Stimulated activated CD4-positive, alpha-beta T cell treated with anti-CD3 and anti-CD28 coated beads, Interleukin-2, amount 100 ng/mL, for 24 hours (primary cell): ENCODE measurements at regions not wholly inside any gene's neighbourhood (a gene's known extent, or its start where the extent isn't known, plus 50 kb on each side); places are given as distances from the start of the nearest gene placed in this dataset.

ENCODE experiments used
- DNase-seq, 2 donors: peaks; one replicate each; pipeline ENCODE4 v3.0.0-alpha.2; 2020

DNA sequence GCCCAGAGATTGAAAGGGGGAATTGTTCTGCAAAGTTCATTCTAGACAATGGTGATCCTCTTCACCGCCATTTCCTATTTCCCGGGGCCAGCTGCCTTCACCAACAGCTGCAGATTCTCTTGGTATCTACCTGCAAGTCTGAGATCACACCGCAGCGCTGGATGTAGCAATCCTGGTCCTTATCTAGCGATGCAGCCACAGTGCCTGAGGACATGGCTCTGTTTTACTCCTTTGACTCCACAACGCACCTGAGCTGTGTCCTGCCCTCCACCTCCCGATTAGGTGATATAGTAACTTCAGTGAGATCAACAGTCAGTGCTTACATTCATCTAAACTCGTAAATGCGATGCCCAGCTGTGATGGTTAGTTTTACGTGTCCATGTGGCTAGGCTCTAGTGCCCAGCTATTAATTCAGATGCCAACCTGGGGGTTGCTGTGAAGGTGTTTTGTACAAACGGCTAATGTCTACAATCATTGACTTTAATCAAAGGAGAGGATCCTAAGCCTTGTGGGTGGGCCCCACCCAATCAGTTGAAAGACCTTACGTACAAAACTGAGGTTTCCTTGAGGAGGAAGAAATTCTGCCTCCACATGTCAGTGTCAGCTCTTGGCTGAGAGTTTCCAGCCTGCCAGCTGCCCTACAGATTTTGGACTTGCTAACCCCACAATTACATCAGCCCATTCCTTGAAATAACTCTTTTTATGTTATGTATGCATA, 189.8 kb downstream of the SH3BP4 start:
- DNase-seq: no peak

DNA sequence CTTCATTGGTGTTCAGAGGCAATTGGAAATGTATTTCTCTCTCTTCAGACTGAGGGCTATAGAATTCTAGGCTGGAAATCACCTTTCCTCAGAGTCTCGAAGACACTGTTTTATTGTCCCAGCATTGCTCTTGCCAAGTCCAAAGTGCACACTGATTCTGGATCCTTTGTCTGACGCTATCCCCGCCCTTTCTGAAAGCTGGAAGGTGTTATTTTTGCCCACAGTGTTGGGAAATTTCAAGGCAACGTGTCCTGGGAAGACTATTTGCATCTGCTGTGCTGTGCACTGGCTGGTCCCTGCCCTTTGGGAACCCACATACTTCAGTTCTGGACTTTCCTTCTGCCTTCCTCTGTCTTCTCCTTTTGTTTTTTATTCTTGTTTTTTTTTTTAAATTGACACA, 190.8 kb downstream of the SH3BP4 start:
- DNase-seq: no peak

DNA sequence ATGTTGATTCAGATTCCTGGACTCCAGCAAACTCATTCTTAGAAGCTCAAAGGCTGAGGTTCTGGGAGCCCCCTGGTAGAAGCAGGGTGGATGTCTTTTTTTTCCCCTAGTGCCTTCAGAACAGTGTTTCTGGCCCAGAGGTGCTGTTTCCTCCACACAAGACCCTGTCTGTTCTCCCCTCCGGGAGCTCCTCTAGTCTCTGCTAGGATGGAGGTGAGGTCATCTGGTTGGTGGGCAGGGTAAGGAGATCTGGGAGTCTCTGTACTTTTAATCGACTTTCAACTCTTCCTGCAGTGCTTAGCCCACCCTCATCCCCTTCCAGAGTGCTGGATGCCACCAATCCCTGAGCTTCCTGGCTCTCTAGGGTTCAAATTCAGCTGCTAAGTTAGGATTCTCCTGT, 192.0 kb downstream of the SH3BP4 start:
- no peak for DNase-seq

DNA sequence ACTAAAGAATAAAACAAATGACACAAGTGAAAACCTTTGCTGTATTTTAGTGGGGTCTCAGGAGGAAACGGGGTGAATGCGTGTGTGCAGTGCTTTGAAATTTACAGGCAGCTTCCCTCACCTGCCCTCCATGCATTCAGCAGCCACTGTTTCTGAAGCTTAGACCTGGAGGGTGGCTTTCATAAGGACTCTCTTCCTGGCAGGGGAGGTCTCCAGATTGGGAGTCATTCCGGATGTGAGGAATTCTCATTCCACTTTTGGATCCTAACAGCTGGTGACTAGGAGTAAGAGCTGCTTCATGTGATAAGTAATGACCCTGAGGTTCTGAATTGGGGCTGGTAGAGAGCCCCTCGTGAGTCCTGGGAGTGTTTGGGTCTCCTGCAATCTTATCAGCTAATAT, 192.5 kb downstream of the SH3BP4 start:
- DNase-seq: no peak

- DNase-seq: no peak
Observed at GRCh38 chr2:235146206-235146605, 194.4 kb downstream of the SH3BP4 start.

DNA sequence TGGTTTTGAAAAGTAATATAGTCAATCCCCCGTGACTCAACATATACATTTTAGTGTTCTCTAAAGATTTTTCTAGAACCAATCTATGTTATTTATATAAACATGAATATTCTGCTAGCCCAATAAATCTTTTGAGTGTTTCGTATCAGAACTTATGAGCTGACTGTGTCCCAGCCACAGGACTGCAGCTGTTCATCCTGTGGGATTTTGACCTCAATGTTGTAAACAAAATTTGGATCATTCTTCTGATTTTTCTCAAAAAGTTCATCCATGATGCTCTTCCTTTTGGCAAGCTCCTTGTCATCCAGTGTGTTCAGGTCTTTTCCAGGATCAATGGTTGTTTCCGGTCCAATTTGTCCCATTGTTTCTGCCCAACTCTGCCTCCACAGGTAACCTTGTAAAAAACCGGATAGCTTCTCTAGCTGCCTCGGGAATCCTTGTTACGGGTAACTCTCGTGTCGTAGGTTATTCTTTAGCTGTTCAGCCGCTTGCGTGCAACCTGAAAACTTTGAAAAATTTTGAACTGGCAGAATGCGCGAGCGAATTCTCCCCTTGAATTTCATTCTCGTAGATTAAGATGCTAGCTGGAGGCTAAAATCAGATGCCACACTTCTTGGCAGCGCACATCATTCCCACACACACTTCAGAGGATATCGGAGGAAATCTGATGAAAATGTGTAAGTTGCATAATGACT, 195.2 kb downstream of the SH3BP4 start:
- DNase-seq: no peak

DNA sequence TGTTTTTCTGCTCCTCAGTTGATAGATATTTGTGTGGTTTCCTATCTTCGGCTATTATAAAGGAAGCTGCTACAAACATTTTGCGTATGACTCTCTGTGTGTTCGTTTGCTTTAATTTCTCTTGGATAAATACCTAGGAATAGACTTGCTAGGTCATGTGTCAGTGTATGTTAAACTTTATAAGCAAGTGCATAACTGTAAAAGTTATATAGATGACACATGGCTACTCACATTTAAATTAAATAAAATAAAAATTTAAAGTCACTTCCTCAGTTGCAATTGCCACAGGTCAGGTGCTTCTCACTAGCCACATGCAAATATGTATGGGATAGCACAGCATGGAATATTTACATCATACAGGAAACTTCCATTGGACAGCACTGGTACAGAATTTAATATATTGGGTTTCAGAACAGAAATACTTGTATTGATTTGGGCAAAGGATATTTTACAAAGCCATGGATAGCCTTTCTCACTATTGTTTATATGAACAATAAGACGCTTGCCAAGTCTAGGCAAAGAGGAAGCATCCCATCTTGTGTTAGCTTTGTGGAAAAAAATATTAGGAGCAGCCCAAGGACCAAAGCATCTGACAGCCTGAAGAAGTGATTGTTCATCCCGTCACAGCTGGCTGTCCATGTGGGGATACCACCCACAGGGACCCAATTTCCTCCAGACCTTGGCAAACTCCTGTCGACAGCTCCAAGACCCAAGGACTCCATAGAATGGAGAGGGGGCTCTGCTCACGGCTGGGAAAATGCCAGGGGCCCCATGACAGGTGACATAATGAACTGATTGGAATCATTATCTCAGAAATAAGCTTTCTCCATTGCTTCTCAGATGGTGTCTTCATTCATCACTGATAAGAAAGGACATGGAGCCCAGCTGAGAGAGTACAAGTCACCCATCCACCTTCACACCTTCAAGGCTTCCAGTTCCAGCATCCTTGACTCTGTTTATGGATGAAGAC, 196.7 kb downstream of the SH3BP4 start:
- DNase-seq: no peak

DNA sequence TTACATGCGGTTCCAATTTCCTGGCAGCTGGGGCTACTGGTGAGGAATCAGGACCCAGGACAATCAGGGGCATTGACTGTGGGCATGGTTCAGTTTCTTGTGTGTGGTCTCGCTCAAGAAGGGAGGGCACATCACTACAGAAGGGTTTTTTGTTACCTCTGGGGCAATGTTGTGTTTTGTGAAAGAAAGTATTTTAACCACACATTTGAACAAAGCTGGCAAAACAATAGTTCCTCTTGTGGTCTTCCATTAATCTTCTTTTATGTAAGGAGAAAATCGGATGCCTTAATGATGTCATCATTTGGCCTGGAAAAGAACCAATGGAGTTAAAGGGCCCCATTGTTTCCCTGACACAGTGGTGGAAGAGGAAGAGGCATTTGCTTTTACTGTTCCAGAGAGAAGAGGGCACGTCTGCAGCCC, 197.4 kb downstream of the SH3BP4 start:
- DNase-seq: no peak

DNA sequence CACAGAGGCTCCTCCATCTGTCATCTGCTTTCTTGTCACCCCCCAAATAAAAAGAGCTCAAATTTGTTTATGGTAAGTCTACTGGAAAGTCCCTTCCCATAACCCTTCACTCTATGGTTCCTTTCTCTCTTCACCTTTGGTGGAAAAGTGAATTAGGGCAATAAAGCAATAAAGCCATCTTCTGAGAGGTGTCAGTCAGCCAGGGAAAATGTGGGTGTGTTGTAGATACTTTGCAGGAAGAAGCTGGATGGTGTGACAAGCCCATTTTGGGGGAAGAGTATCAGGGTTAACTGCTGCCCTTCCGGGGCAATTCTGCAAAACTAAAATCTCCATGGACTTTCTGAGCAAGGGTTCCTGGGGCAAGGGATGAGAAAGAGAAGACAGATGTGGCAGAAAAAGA, 197.9 kb downstream of the SH3BP4 start:
- DNase-seq: no peak

DNA sequence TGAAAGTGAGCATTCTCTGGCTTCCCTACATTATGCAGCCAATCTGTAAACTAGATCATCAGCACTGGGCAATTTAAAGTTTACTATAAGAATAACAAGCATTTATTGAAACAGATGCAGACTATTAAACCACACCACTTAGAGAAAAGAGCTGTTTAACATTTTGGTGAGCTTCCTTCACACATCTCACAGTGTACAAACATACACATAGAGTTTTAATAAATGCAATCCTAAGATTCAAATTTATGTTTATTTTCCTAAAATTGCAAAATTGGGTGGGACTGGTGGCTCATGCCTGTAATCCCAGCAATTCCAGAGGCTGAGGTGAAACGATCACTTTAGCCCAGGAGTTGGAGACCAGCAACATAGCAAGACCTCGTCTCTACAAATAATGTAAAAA, 199.3 kb downstream of the SH3BP4 start:
- DNase-seq: no peak

- DNase-seq: no peak
Observed at GRCh38 chr2:235155163-235155562, 203.3 kb downstream of the SH3BP4 start.

- DNase-seq: no peak
Observed at GRCh38 chr2:235156055-235156454, 204.2 kb downstream of the SH3BP4 start.

DNA sequence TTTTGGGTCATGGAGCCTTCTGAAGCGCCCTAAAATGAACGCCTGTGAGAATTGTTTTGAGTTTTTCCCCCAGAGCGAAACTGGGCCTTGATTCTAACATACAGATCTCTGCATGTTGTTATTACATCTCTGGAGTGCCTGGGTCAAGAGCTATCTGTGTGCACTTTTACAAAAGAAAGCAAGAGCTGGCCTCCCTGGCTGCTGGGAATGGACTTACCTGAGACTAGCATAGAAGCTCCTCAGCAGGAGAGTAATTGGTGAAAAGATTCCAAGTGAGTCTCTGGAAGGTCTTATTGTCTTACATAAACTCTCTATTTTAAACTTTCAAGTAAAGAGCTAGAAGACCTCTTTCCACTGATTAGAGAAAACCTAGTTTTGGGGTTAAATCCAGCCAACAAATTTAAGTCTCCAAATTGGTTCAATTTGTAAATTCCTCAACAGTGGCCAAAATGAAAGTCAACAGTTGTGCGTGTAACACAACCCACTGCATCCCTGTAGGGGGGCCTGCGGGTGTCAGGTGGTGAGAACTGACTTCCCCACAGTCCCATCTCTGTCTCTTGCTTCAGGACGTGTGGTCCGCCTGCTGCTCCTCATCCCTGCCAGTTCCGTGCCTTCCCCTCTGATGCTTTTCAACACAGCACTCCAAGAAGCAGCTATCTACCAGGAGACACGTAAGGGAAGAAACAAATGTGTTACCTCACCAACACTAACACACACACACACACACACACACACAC, 206.1 kb downstream of the SH3BP4 start:
- no peak for DNase-seq

DNA sequence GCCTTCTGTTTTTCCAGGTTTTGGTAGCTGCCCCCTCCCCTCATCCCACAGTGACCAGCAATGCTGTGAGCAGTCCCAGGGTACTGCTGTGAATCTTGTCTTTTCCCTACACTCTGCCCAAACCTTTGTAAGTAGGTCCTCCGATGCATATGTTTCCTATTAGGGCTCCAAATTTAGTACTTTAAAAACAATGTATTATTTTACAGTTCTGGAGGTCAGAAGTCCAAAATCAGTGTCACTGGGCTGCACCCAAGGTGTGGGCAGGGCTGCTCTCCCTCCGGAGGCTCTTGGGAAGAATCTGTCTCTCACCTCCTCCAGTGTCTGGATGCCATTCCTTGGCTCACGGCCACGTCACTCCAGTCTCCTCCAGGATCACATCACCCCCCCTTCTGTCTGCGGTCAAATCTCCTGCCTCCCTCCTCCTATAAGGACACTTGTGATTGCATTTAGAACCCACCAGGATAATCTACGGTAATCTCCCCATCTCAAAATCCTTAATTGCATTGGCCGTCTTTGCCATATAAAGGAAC, 208.5 kb downstream of the SH3BP4 start:
- no peak for DNase-seq

- no peak for DNase-seq
Observed at GRCh38 chr2:235161565-235161964, 209.7 kb downstream of the SH3BP4 start.

- no peak for DNase-seq
Observed at GRCh38 chr2:235162082-235162836, 210.4 kb downstream of the SH3BP4 start.

DNA sequence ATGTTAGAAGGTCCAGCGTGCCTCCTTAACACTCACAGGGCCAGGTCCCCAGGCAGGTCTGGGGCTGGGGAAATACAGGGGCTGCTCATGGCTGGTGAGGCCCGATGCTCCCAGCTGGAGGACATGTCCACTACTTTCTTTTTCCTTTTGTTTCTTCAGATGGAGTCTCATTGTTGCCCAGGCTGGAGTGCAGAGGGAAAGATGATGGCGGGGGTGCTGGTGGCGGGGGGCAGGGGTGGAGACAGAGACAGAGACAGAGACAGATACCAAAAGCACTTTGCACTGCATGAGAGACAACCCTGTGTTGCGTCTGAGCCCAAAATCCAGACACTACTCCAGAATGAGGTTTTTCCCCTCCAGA, 211.0 kb downstream of the SH3BP4 start:
- no peak for DNase-seq

DNA sequence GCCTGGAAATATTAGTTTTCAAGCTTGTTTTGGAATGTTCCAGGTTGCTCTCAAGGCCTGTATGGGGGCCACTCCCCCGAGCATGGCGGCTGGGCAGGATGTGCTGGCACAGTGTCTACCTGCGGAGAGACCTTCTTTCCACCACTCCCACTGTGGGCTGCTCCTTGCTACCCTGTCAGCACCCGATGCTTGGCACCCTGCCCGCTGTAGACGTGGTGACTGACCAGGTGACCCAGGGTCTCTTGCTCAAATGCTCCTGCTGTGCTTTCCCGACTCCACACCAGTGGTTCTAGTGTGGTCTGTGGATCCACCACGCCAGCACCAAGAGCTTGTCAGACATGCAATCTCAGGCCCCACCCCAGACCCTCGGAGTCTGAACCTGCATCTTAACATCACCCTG, 213.3 kb downstream of the SH3BP4 start:
- no peak for DNase-seq

DNA sequence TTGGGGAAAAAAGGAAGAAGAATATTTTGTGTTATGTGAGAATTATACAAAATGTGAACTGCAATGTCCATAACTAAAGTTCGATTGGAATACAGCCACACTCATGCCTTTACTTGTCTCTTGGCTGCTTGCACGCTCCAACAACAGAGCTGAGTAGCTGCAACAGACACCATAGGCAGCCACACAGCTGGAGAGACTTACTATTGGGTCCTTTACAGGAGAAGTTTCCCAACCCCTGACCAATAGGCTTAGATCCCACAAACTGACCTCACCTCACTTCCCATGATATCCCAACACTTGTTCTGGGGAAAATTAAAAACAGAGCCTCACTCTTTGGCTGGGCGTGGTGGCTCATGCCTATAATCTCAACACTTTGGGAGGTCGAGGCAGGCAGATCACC, 213.8 kb downstream of the SH3BP4 start:
- no peak for DNase-seq

DNA sequence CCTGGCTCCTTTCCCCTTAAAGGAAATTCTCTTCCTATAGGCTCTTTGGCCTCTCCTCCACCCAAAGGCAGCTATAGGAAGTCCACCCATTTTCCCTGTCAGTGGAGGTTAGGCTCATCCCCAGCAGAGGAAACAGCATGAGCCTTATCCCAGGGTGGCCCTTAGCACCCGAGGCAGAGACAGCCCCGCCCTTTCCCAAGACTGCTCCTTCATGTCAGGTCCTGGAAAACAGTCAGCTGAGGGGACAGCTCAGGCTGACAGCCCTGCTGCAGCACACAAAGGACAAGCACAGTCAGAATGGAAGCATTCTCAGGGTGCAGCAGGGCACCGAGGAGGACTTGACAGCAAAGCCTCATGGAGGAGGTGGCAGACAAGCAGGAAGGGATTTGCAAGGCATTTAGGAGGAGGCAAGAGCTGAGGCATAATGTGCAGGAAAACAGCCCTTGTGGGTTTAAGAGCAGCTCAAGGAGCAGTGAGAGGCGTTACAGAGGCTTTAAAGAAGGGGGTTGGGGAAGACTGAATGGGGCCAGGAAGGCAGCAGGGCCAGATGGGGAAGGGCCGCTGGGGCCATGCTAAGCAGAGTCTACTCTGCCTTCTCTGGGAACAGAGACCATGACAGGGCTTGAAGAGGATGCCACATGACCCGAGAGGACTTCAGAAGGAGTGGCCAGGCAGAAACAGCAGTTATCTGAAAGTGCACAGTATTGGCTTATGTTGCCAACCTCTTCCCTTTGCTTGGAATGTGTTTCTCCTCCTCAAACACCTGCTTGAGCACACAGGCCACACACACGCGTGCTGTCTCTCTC, 216.6 kb downstream of the SH3BP4 start:
- DNase-seq: no peak

GRCh38 chr2:235170016-235170415, 218.2 kb downstream of the SH3BP4 start:
- no peak for DNase-seq
